Body of pancreas (tissue), 4 donors: ENCODE measurements at regions not wholly inside any gene's neighbourhood (a gene's known extent, or its start where the extent isn't known, plus 50 kb on each side); places are given as distances from the start of the nearest gene placed in this dataset.

ENCODE experiments used
- ATAC-seq: fragments of 150-250 bp; one replicate; pipeline ENCODE4 v1.9.1; 2016
- DNase-seq, 4 donors: peaks; one replicate each; pipeline ENCODE4 v3.0.0-alpha.2; 2019
- H3K27ac ChIP-seq, 4 donors: fragments of 200-600 bp; sonication (generic); 1 replicate in 3 of 4; 2 replicates in 1 of 4; pipeline versions ENCODE4 v1.5.1 to v1.6.1; 2016 to 2019; ENCODE audit warnings: mild to moderate bottlenecking in 1 of 4, mixed read lengths in 1 of 4, moderate library complexity in 1 of 4
- H3K27me3 ChIP-seq, 2 donors: fragments of 200-600 bp; sonication (generic); one replicate each; pipeline ENCODE4 v1.6.0; 2016; ENCODE audit warnings: mild to moderate bottlenecking in 1 of 2
- H3K36me3 ChIP-seq, 2 donors: fragments of 200-600 bp; sonication (generic); replicated peaks in 1 of 2; 2 replicates each; pipeline ENCODE4 v1.5.1; 2016; ENCODE audit warnings: low read depth in 2 of 2; ENCODE audit not compliant: insufficient read depth in 1 of 2
- H3K4me1 ChIP-seq: fragments of 200-600 bp; sonication (generic); one replicate; pipeline ENCODE4 v1.6.0; 2016
- H3K4me3 ChIP-seq, 2 donors: fragments of 200-600 bp; sonication (generic); 1 replicate in 1 of 2; 2 replicates in 1 of 2; pipeline ENCODE4 v1.5.1; 2016 to 2019
- H3K9me3 ChIP-seq, 3 donors: fragments of 200-600 bp; sonication (generic); 1 replicate in 2 of 3; 2 replicates in 1 of 3; pipeline ENCODE4 v1.5.1; 2016
- POLR2A ChIP-seq, 3 donors: fragments of 450-650 bp; IDR thresholded peaks; one replicate each; pipeline ENCODE4 v1.6.1; 2016; ENCODE audit warnings: antibody characterized with exemption in 3 of 3, mild to moderate bottlenecking in 2 of 3
- WGBS, 2 donors: methylation state at CpG; one replicate each; pipeline ENCODE4 v1.1.5; 2017; 5-methylcytosine and 5-hydroxymethylcytosine counted together
- intact Hi-C: fragments of 100-400 bp; cut with DNase I; formaldehyde crosslinking; loops from one replicate; pipeline ENCODE4 v1.15.1; 2023
- TF ChIP-seq, protein P1 (sequence below), 7 experiments: fragments of 450-650 bp in 4 of 7; fragments of 200-600 bp in 3 of 7; sonication (generic) in 3 of 7; IDR thresholded peaks; one replicate each; pipeline ENCODE4 v1.5.1; 2016 to 2019; ENCODE audit warnings: antibody characterized with exemption in 7 of 7

DNA sequence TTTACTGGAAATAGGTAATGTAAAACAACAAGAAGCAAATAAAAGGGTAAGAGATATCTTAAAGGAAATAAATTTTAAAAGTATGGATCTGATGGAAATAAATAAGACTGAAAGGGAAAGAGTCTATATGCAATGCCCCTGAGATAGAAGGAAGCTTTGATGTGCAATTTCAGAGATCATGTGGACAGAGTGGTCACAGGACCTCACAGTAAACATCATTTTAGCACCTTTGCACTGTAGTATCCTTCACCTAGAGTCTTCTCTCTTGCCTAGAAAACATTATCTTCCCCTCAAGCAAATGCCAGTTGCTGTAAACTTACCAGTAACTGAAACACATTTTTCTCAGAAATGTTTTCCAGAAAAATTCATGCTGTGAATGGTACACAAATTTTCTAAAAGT, 1621.3 kb upstream of the TMEFF2 start:
- Histone ChIP-seq H3K4me3 (no peak overlapping the region), H3K36me3 (no peaks in the 10 kb centered on the region), H3K27me3 (no peaks in the 10 kb centered on the region), H3K4me1 (no peaks in the 10 kb centered on the region), H3K9me3 (no peaks in the 10 kb centered on the region), H3K27ac (no peak overlapping the region)
- ATAC-seq (no peak), DNase-seq (no peak)
- intact Hi-C loops, result no loop called here
- TF ChIP-seq POLR2A (IDR thresholded peaks at IDR 0.05), result no peak
- TF ChIP-seq, protein P1, sequence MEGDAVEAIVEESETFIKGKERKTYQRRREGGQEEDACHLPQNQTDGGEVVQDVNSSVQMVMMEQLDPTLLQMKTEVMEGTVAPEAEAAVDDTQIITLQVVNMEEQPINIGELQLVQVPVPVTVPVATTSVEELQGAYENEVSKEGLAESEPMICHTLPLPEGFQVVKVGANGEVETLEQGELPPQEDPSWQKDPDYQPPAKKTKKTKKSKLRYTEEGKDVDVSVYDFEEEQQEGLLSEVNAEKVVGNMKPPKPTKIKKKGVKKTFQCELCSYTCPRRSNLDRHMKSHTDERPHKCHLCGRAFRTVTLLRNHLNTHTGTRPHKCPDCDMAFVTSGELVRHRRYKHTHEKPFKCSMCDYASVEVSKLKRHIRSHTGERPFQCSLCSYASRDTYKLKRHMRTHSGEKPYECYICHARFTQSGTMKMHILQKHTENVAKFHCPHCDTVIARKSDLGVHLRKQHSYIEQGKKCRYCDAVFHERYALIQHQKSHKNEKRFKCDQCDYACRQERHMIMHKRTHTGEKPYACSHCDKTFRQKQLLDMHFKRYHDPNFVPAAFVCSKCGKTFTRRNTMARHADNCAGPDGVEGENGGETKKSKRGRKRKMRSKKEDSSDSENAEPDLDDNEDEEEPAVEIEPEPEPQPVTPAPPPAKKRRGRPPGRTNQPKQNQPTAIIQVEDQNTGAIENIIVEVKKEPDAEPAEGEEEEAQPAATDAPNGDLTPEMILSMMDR (IDR thresholded peaks at IDR 0.05), result no peak

DNA sequence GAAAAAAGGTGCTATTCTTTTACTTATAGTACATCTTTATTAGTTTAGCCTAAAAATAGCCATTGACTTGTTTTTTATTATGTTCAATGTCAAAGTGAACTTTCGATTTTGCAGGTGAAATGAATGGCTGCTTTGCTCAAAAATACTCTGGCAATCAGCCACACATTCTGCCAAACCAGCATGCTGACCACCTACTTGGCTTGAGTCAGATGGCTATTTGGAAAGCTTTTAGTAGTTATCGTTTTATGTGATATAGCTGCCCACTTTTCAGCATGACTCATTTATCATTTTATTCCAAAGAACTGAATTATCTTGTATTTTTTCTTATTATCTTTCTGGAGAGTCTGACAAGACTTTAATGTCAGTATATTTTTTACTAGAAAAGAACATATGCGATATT, 1615.8 kb upstream of the TMEFF2 start:
- ATAC-seq (no peak), DNase-seq (no peak)
- WGBS, 2 donors, result 45 to 46% methylated on average over 3 of the region's 3 CpGs
- Histone ChIP-seq H3K36me3 (no peaks in the 10 kb centered on the region), H3K4me3 (no peak overlapping the region), H3K4me1 (no peaks in the 10 kb centered on the region), H3K27ac (no peak overlapping the region), H3K9me3 (no peaks in the 10 kb centered on the region), H3K27me3 (no peaks in the 10 kb centered on the region)
- TF ChIP-seq, protein P1 (IDR thresholded peaks at IDR 0.05), result no peak
- intact Hi-C loops, result no loop called here

DNA sequence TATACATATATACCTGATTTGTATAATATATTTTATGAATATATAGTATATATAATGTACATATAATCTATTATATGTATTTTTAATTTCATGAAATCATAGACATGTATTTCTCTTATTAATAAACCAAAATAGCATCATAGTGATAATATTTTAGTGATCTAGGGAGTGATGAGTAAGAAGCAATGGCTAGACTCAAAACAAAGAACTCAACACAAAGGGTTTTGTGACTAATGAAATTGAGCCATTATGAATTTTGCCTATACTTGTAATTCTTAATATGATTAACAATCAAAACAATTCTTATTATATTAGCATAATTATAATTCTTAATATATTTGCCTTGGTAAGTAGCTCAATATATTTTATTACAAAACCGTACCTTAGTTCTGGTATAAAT, 1614.1 kb upstream of the TMEFF2 start:
- Histone ChIP-seq H3K36me3 (no peaks in the 10 kb centered on the region), H3K9me3 (no peaks in the 10 kb centered on the region), H3K4me3 (no peak overlapping the region), H3K4me1 (no peaks in the 10 kb centered on the region), H3K27ac (no peak overlapping the region), H3K27me3 (no peaks in the 10 kb centered on the region)
- DNase-seq, result no peak
- ATAC-seq, result no peak
- TF ChIP-seq, protein P1 (IDR thresholded peaks at IDR 0.05), result no peak
- TF ChIP-seq POLR2A (IDR thresholded peaks at IDR 0.05), result no peak
- 65 to 84% methylated on average over 1 of the region's 1 CpG for WGBS, 2 donors
- intact Hi-C loops, result no loop called here

DNA sequence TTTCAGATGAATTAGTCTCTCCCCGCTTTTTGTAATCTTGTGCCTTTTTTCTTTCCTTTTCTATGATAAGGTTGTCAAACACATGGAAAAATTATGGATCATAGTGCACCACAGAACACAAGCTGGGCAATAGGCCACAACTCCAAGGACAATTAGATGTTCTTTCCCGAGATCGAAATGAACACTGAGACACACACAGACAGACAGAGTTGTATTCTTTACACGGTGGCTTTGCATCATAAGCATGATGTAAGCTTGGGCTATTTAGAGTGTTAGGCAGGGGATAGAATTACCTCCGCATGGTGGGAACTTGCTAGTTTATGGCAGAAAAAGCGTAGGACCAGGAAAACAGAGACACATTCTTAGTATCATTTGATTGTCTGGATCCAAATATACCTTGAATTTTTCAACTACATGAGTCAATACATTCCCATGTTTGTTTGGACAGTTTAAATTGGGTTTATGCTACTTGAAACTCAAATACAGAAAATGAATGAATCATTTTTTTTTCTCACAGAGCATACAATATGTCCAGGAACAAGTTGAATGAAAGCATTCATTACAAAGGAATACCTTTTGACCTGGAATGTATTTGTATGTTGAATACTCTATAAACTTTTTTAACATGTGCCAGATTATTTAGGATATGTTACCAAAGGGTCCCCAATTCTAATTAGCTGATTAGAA, 1611.5 kb upstream of the TMEFF2 start:
- Histone ChIP-seq H3K27me3 (no peaks in the 10 kb centered on the region), H3K36me3 (no peaks in the 10 kb centered on the region), H3K4me3 (no peak overlapping the region), H3K9me3 (no peaks in the 10 kb centered on the region), H3K27ac (no peak overlapping the region), H3K4me1 (no peaks in the 10 kb centered on the region)
- TF ChIP-seq, protein P1 (IDR thresholded peaks at IDR 0.05), result no peak
- TF ChIP-seq POLR2A (IDR thresholded peaks at IDR 0.05), result no peak
- intact Hi-C loops, result no loop called here
- no peak for DNase-seq
- no peak for ATAC-seq
- 30 to 41% methylated on average over 6 of the region's 6 CpGs for WGBS, 2 donors

DNA sequence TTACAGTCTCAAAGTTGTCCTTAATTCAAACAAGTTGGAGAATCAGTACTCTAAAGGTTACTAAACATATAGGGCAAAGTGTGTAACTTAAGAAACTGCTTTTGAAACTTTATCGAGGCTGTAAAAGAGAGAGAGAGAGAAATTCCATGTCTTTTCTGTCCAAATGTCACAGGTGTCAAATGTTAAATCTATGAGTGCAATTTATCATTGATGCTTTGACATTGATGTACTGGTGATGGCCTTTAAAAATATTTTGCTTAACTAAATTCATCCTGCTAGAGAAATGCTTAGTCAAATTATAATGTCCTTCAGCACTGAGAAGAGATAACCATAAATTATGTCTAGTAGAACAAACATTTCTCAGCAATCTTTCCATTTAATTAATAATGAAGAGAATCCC, 1602.1 kb upstream of the TMEFF2 start:
- ATAC-seq, result no peak
- no peak for TF ChIP-seq POLR2A (IDR thresholded peaks at IDR 0.05)
- TF ChIP-seq, protein P1 (IDR thresholded peaks at IDR 0.05), result no peak
- no peak overlapping the region for H3K27ac ChIP-seq
- H3K4me3 ChIP-seq, result no peak overlapping the region
- intact Hi-C loops, result no loop called here
- H3K27me3 ChIP-seq, result no peaks in the 10 kb centered on the region
- DNase-seq, result no peak
- 67 to 70% methylated on average over 1 of the region's 1 CpG for WGBS, 2 donors
- no peaks in the 10 kb centered on the region for H3K9me3 ChIP-seq
- H3K4me1 ChIP-seq, result no peaks in the 10 kb centered on the region
- H3K36me3 ChIP-seq, result no peaks in the 10 kb centered on the region
